Ecto neural progenitor cell (in vitro differentiated cells): ENCODE measurements at regions not wholly inside any gene's neighbourhood (a gene's known extent, or its start where the extent isn't known, plus 50 kb on each side); places are given as distances from the start of the nearest gene placed in this dataset.

ENCODE experiments used
- DNase-seq: peaks from one replicate; pipeline ENCODE4 v3.0.0-alpha.2; 2018; ENCODE audit warnings: low spot score

DNA sequence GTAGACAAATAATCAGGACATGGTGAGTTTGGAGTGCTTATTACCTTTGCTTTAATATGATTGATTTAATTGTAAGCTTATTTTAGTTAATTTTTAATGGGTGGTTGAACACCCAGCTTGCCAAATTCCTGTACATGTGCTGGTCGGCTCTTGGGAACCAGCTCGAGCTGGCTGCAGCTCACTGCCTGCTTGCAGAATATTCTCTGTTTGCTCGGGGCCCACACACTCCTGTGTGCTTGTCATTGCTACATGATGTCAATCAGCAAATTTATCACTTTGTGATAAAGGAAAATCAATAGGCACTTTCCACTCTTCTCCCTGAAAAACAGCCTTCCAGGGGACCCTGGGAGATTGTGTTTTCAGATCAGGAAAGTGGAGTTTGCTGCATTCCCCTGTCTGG, 141.1 kb upstream of the LHX5 start:
- DNase-seq: no peak

DNA sequence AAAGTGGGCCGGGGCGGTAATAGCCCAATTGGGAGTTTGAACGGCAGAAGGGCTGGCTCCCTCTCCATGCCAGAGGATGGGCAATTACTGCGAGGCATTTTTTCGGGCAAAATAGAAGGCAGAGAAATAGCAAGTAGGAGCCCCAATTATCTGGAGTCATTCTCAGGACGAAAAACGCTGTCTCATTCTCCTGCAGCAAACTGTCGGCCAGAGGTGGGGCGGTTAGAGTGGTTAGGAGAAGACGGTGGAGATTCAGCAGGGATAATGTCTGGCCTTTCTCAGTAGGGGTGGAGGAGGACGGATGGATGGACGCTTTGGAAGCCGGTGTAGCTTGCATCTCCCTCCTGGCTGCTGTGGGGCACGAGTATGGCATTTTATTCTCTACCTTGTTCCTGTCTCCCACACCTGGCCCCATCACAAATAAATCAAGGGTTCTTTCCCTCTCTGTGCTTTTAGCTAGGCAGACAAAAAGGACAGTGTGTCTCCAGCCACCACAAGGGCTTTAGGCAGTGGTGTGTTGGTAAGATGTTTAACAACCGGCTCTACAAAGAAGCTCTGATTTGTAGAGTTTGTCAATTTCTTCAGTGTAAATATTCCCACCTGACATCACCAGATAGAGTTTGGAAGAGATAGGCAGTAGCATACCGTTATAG, 140.5 kb upstream of the LHX5 start:
- no peak for DNase-seq

DNA sequence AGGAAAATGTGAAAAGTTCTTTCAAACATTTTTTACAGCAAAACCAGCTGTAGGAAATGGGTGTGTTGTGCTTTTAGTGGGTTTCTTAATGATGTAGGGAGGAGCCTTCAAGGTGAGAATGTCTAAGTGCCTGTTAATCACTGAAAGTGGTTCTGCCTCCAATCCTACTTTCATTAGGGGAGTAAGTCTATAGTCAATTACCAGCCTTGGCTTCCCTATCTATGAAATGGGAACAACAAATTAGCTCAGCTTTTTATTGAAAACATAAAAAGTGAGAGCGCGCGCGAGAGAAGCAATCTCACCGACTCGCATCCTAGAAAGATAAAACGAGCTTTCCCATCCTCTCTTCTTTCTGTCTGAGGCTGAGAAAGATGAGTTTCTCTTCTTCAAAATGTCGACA, 140.0 kb upstream of the LHX5 start:
- no peak for DNase-seq

DNA sequence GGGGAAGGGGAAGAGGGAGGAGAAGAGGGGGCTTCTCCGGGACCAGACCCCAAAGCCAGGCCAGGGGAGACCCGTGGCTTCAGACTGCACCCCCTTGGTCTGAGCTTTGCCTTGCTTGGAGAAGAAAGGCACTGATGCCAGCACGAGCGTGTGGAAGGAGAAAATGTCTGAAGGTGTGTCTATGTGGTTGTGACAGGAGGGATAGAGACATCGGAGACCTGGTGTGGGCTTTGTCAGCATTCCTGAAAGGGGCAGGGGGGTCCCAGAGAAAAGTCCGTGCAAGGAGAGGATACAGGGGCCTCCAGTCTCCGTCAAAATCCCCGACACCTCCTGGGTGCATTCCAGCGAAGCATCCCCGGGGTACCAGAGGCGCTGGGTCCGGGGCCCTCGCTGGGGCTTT, 139.0 kb upstream of the LHX5 start:
- peak; percentile 67 for DNase-seq

DNA sequence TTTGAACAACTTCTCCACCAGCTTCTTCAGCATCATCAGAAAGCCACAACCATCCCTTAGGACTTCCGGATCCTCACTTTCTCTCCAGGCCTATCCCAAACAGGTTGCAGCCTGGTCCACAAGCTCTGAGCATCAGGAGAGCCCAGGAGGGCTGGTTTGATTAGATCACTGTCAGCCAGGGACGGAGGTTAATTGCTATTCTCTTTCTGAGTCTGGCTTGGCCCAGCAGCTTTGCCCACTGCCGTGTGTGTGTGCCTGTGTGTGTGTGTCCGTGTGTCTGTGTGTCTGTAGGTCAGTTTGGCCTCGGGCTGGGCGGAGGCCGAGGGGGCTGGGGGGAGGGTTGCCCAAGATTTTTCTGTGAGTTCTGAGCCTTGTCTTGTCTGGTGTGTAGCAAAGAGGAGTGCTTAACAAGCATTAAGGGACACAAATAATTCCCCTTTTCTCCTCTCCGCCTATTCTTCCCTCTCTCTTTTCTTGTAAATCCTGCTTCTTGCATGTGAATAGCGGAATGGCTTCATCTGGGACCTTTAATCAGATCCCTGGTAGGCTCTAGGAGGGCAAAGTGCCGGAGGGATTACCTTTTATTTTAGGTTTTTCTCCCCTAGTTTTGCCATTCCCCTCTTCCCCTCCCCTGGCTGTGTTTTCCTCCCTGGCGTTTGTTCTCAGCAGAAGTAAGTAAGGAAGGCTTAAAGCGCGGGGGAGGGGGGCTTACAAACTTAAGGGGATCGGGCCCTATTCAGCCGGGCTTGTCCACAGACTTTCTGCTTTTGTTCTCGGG, 138.2 kb upstream of the LHX5 start:
- DNase-seq: peak; percentile 90

DNA sequence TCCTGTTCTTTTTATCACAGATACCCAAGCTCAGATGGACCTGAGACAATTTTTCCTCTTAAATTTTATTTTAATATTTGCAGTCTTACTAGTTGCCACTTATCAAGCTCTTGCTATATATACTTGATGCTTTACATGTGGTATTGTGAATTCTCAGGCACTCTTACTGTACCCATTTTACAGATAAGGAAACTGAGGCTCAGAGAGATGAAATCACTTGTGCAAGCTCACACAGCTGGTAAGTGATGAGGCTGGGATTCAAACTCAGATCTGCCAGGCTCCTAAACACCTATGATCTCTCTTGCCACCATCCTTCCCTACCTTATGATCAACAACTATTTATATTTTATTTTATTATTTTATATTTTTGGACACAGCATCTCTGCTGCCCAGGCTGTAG, 133.0 kb upstream of the LHX5 start:
- DNase-seq: no peak

DNA sequence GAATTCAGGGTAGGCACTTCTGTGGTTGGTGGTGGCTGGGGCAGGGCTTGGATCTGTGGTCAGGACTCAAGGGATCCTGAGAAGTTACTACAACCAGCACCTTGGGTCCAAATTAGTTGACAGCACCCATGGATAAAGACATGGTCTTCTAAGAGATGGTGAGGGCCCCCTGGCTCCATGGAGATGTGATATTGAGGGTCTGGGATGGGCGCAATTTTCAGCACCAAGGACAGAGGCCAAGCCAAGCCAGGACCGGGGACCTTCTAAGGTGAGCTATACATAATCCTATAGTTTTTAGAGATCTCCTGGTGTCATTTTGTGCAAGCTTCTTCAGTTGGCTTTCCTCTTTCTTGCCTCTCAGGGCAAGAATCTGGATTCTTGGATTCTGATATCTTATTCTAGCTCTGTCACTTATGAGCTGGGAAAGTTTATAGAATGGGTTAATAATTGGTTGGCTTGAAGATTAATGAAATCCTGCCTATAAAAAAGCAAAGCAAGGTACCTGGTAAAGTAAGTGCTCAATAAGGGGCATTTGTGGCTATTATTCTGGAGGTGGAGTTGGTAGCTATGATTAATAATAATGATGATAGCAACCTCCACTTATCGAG, 130.1 kb upstream of the LHX5 start:
- peak; percentile 77 for DNase-seq

DNA sequence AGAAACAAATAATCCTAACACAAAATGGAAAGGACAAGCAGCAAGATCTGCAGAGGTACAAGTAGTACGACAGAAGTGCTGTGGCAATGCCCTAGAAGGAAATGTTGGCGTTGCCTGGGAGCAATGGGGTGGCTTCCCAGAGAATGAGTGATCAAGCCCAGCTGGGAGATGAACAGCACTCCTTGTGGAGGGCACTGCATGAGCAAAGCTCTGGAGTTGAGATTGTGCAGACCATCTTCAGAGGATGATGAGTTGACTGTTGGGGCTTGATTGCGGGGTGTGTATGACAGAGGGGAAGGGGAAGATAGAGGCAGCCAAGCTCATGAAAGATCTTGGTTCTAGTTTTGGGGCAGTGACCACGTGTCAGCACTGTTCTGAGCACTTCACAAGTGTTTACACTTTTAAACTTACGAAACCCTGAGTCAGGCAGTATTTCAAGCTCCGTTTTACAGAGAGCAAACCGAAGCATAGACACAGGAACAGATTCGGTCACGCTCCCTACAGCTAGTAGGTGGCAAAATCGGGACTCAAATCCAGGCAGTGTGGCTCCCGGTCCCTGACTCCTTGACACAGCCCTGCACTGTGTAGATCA, 127.2 kb upstream of the LHX5 start:
- DNase-seq: no peak

DNA sequence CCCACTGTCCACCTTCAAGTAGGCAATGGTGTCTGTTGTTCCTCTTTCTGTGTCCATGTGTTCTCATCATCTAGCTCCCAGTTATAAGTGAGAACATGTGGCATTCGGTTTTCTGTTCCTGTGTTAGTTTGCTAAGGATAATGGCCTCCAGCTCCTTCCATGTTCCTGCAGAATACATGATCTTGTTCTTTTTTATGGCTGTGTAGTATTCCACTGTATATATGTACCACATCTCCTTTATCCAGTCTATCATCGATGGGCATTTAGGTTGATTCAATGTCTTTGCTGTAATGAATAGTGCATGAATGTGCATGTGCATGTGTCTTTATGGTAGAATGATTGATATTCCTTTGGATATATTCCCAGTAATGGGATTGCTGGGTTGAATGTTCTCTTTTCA, 123.3 kb upstream of the LHX5 start:
- no peak for DNase-seq

DNA sequence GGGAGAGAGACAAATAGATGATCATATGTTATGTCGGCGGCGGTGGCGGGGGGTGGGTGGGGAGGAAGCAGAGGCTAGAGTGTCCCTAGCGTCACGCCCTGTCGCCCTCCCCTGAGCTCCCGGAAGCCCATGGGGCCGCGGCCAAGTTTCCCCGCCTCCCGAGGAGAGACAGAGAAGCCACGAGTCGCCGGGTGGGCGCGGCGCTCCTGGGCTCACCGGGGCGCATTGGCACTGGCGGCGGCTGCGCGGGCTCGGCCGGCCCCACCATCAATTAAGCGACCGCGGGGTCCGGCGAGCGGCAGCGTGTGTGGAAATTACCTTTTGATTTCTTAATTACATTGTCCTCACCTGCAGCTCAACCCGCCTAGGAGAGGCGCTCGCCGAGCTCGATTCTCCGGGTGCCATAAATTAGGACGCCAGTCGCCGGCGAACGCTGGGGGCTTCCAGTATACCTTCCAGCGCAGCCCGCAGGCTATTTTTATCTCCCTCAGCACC, 119.9 kb upstream of the LHX5 start:
- peak; percentile 67 for DNase-seq

DNA sequence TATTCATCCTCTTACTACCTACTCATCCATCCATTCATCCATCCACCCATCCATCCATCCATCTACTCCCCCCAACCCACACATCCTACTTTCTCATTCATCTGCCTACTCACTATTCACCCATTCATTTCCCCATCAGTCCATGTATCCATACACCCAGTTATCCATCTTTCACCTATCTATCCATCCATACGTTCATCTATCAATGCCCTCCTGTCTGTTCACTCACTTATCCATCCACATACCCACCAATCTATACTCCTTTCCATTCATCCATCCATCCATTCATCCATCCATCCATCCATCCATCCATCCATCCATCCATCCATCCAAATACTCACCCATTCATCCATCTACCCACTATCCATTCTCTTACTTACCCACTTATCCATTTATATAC, 117.8 kb upstream of the LHX5 start:
- no peak for DNase-seq

DNA sequence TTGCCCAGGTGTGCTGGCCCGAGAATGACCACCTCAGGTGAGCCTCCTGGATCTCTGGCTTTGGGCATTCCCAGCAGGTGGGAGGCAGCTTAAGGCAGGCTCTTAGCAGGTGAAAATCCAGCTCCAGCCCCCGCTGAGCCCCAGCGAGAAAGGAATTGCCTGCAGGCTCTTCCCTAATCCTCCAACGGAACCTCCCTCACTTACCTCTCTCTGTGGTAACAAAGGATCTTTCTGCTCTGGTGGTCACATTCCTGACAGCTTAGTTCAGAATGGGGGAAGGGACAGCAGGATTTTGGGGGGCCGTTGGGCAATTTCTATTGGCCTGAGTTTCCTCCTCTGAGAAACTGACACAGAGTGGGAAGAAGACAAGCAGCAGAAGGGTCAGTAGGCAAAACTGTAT, 116.0 kb upstream of the LHX5 start:
- peak; percentile 78 for DNase-seq

DNA sequence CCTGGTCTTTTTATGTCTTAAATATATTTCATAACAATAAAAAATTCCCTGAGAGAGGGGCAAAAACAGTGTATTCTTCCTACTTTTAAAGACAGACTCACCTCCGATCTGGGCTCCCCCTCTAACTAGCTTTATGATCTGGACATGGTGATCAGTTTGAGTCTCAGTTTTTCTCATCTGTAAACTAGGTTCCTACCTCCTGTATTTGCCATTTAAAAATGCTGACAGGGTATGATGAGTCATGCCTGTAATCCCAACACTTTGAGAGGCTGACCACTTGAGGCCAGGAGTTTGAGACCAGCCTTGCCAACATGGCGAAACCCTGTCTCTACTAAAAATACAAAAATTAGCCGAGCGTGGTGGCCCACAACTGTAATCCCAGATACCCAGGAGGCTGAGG, 114.8 kb upstream of the LHX5 start:
- no peak for DNase-seq

DNA sequence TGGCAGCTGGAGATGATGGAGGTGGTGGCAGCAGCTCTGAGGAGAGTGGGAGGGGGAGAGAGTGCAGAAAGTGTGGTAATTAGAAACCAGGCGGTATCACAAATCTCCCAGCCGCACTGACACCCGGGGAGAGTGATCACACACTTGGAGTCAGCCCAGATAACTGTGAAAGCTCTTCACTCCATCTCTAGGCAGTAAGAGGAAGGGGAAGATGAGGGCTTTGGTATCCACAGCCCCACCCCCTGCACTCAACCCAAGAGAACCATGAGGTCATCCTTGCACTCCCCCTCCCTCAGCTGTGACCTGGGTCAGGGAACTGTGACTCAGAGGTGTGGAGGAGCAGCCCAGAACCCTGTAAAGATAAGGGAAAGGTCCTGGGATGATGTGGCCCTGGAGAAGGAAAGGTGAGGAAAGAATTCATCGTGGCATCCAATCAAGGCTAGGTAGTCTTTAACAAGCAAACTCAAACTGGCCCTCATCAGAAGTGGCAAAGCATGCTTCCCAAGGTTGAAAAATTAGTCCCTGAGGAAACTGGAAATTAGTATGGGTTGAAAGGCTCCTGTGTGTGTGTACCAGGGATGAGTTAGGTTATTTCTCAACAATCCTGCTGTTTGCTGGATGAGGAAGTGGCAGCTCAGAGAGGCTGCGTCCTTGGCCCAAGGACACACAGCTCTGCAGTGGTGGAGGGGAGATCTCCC, 111.0 kb upstream of the LHX5 start:
- DNase-seq: no peak

DNA sequence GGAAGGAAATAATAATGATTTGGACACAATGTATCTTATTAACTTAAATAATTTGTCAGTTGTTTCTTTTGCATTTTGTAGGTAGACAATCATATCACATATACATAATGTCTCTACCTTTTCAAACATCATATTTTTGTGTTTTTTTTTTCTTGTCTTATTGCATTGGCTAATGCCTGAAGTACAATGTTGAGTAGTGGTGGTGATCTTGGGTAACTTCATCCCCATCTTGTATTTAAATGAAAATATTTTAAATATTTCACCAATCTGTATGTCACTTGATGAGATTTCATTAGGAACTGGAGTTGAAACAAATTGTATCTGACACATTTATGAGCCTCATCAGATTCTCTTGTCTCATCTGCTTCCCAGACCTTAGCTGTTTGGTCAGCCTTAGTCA, 109.7 kb upstream of the LHX5 start:
- no peak for DNase-seq

DNA sequence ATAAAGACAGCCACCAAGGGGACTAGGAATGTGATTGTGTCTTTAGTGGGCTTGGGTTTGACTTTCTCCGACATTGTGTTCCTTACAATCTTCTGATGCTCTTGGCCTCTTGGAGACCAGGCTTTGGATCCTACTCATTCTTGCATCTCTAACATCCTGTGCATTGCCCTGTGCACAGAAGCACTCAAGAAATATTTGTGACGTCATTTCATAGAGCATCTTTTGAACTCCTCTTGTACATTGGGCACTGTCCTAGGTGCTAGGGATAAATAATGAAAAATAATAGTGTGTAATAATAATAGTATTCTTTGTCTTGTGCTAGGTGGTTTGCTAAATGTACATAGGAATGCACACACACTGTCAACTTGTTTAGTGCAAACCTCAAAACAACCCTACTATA, 108.8 kb upstream of the LHX5 start:
- no peak for DNase-seq

DNA sequence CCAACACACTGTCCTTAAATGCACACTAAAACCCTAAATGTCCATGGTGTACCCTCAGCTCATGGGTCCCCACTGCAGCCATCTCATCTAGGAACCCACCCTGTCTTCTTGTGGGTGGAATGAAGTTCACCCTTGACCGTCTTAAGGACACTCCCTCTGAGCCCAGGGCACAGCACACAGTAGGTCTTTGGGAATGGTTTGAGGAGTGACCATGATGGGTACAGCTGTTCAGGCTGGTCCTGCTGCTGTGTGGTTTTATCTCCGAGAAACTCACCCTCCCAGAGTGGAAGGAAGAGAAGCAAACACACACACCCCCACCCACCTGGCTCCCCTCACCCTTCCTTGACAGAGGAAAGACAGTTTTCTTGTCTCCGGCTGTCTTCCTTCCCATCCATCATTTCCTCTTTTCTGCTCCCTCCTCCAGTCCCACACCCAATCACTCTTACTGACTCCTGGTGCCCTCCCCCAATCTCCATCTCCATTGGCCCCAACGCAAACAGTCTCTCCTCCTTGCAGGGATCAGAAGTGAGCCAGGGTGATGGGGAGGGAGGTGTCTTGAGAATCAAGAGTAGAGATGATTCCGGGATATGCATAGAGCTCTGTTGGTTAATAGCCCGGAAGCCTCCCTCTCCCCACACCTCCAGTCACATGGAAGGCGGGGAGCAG, 105.9 kb upstream of the LHX5 start:
- DNase-seq: no peak

DNA sequence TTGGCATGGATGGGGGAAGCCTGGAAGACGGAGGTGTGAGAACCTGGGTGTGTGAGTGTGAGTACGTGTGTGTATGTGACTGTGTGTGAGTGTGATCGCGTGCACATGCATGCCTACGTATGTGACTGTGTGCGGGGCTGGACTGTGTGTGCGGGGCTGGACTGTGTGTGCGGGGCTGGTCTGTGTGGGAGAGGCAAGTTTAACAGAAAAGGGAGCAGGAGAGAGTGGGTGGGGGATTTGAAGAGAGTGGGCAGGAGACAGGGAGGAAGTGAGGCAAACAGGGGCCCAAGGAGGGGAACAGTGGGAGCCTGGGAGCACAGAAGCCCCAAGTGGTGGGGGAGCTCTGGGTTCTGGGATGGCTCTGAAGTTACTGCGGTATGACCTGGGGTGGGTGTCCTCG, 103.7 kb upstream of the LHX5 start:
- no peak for DNase-seq

DNA sequence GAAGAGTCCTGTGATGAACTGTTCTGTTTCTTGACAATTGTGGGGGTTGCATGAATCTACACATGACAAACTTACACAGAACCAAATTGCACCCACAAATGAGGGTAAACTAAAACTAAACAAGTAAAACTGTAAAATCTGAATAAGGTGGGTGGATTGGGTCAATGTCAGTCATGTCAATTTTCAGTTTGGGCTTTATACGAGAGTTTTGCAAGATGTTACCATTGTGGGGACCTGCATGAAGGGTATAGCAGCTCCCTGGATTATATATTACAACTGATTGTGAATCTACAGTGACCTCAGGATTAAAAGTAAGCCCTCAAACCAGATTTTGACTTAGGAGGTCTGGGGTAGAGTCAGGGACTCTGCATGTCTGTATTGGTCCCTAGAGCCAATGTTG, 101.5 kb upstream of the LHX5 start:
- no peak for DNase-seq

DNA sequence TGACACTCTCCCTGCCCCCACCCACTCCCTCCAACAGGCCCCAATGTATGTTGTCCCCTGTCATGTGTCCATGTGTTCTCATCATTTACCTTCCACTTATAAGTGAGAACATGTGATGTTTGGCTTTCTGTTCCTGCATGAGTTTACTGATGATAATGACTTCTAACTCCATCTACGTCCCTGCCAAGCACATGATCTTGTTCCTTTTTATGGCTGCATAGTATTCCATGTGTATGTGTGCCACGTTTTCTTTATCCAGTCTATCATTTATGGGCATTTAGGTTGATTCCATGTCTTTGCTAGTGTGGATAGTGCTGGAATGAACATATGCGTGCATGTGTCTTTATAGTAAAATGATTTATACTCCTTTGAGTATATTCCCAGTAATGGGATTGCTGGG, 100.0 kb upstream of the LHX5 start:
- DNase-seq: no peak

DNA sequence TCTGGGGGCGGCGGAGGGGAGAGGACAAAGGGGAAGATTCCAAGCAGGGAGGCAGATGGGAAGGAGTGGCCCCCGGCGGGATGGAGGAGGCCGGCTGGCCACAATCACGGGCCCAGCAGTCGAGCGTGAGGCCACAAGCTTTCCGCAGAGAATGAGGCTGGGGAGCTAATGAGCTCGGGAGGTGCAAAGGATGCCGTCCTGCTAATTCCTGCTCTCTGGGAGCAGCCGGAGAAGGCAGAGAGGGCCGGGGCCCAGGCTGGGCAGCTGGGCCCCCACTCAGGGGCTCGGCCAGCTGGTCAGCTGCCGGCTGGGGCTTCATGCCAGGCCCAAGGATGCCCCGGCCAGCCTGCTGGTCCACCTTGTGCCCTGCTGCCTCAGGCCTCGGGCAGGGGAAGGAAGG, 98.1 kb upstream of the LHX5 start:
- no peak for DNase-seq

DNA sequence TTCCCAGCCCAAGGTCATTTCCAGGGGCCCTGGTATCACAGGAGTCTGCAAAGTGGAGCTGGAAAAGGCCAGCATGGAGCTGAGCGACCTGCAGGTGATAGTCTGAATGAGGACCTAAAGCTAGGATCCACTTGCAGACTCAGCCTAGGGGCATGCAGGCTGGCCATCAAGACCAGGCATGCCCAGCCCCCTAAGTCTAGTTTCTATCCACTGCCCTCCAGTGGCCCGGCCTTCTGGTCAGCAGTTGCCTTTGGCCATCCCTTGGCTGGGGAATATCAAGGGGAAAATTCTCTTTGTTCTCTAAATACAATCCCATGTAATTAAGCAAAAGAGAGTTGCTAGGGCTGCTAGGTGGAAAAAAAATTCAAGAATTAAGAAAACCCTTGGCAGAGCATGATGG, 96.3 kb upstream of the LHX5 start:
- no peak for DNase-seq
